ENCODE measurements at regions not wholly inside any gene's neighbourhood (a gene's known extent, or its start where the extent isn't known, plus 50 kb on each side); places are given as distances from the start of the nearest gene placed in this dataset.

DNA sequence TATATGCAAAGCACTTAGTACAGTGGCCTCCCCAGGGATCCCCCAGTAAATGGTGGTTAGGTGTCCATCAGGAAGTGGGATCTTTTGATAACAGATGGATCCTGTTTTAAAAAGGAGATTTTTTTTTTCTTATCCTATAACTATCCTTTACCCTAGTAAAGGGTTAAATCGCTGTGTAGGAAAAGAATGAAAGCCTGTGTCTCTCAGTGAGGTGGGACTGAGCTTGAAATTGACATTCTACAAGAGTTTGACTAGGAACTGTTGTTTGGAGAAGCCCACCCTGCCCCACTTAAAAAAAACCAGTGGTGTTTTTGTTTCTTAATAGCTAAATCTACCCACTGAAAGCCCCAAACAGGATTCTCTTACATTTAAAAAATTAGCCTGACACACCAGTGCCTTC lies 112.2 kb upstream of the EGLN3 start:
- H4K20me1 ChIP-seq (ENCODE audit: low read depth) = no peaks in the 10 kb centered on the region
- H3K27me3 ChIP-seq = peaks cover 30% of the 10 kb centered on the region
- H3K9me3 ChIP-seq (ENCODE audit: low read depth) = no peaks in the 10 kb centered on the region
- no peak for DNase-seq (ENCODE audit: low spot score)
- Mint-ChIP-seq H3K36me3 (no peaks in the 10 kb centered on the region), H3K27me3 (ENCODE audit: insufficient read depth, low read depth) (peaks cover 2% of the 10 kb centered on the region), H3K9me3 (no peaks in the 10 kb centered on the region), H3K4me3 (no peak overlapping the region), H3K4me1 (peaks cover 29% of the 10 kb centered on the region), H3K27ac (no peak overlapping the region)
- H3K4me3 ChIP-seq = no peak overlapping the region
- H3K9ac ChIP-seq = no peak overlapping the region
- H3K36me3 ChIP-seq = no peaks in the 10 kb centered on the region
- no peaks in the 10 kb centered on the region for H3K79me2 ChIP-seq (ENCODE audit: low read depth)
- peaks cover 11% of the 10 kb centered on the region for H3F3A ChIP-seq (ENCODE audit: low read depth)
- no peak overlapping the region for H3K27ac ChIP-seq
- H3K4me1 ChIP-seq = peaks cover 24% of the 10 kb centered on the region
- no peak overlapping the region for H2AFZ ChIP-seq (replicated peaks)
- no peak overlapping the region for H3K4me2 ChIP-seq
- TF ChIP-seq EZH2 (IDR thresholded peaks at IDR 0.05) = no peak
- TF ChIP-seq, protein P1, sequence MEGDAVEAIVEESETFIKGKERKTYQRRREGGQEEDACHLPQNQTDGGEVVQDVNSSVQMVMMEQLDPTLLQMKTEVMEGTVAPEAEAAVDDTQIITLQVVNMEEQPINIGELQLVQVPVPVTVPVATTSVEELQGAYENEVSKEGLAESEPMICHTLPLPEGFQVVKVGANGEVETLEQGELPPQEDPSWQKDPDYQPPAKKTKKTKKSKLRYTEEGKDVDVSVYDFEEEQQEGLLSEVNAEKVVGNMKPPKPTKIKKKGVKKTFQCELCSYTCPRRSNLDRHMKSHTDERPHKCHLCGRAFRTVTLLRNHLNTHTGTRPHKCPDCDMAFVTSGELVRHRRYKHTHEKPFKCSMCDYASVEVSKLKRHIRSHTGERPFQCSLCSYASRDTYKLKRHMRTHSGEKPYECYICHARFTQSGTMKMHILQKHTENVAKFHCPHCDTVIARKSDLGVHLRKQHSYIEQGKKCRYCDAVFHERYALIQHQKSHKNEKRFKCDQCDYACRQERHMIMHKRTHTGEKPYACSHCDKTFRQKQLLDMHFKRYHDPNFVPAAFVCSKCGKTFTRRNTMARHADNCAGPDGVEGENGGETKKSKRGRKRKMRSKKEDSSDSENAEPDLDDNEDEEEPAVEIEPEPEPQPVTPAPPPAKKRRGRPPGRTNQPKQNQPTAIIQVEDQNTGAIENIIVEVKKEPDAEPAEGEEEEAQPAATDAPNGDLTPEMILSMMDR (IDR thresholded peaks at IDR 0.05) = no peak
- TF ChIP-seq EZH2phosphoT487 (IDR thresholded peaks at IDR 0.05) = no peak

- Mint-ChIP-seq H3K36me3 (no peaks in the 10 kb centered on the region), H3K27ac (no peak overlapping the region), H3K9me3 (no peaks in the 10 kb centered on the region), H3K4me1 (peaks cover 29% of the 10 kb centered on the region), H3K4me3 (no peak overlapping the region), H3K27me3 (ENCODE audit: insufficient read depth, low read depth) (peaks cover 2% of the 10 kb centered on the region)
- no peak for TF ChIP-seq EZH2phosphoT487 (IDR thresholded peaks at IDR 0.05)
- TF ChIP-seq EZH2 (IDR thresholded peaks at IDR 0.05) = no peak
- TF ChIP-seq, protein P1 (IDR thresholded peaks at IDR 0.05) = no peak
- Histone ChIP-seq H3K36me3 (no peaks in the 10 kb centered on the region), H3K4me1 (peaks cover 24% of the 10 kb centered on the region), H3K9ac (no peak overlapping the region), H3K4me3 (no peak overlapping the region), H3K27ac (no peak overlapping the region), H4K20me1 (ENCODE audit: low read depth) (no peaks in the 10 kb centered on the region), H2AFZ (replicated peaks) (no peak overlapping the region), H3K79me2 (ENCODE audit: low read depth) (no peaks in the 10 kb centered on the region), H3F3A (ENCODE audit: low read depth) (peaks cover 11% of the 10 kb centered on the region), H3K9me3 (ENCODE audit: low read depth) (no peaks in the 10 kb centered on the region), H3K27me3 (peaks cover 31% of the 10 kb centered on the region), H3K4me2 (no peak overlapping the region)
- no peak for DNase-seq (ENCODE audit: low spot score)
Observed at GRCh38 chr14:34062353-34062973, 111.6 kb upstream of the EGLN3 start.

GRCh38 chr14:34060651-34060999 lies 109.8 kb upstream of the EGLN3 start:
- no peaks in the 10 kb centered on the region for H3K79me2 ChIP-seq (ENCODE audit: low read depth)
- peaks cover 24% of the 10 kb centered on the region for H3K4me1 ChIP-seq
- peak; percentile 54 for DNase-seq (ENCODE audit: low spot score)
- peaks cover 31% of the 10 kb centered on the region for H3K27me3 ChIP-seq
- H3F3A ChIP-seq (ENCODE audit: low read depth) = peaks cover 11% of the 10 kb centered on the region
- Mint-ChIP-seq H3K27ac (peak overlapping the region; percentile 80), H3K36me3 (no peaks in the 10 kb centered on the region), H3K4me1 (peaks cover 29% of the 10 kb centered on the region), H3K27me3 (ENCODE audit: insufficient read depth, low read depth) (peaks cover 2% of the 10 kb centered on the region), H3K4me3 (peak overlapping the region; percentile 86), H3K9me3 (no peaks in the 10 kb centered on the region)
- H3K4me3 ChIP-seq = peak overlapping the region; percentile 57
- no peaks in the 10 kb centered on the region for H4K20me1 ChIP-seq (ENCODE audit: low read depth)
- no peak overlapping the region for H3K27ac ChIP-seq
- TF ChIP-seq, protein P1 (IDR thresholded peaks at IDR 0.05) = no peak
- TF ChIP-seq EZH2 (IDR thresholded peaks at IDR 0.05) = no peak
- TF ChIP-seq EZH2phosphoT487 (IDR thresholded peaks at IDR 0.05) = no peak
- no peaks in the 10 kb centered on the region for H3K36me3 ChIP-seq
- H3K4me2 ChIP-seq = peak overlapping the region; percentile 93
- peak overlapping the region; percentile 97 for H2AFZ ChIP-seq (replicated peaks)
- H3K9ac ChIP-seq = no peak overlapping the region
- no peaks in the 10 kb centered on the region for H3K9me3 ChIP-seq (ENCODE audit: low read depth)
